Glomerular endothelial cell (primary cell): ENCODE measurements at regions not wholly inside any gene's neighbourhood (a gene's known extent, or its start where the extent isn't known, plus 50 kb on each side); places are given as distances from the start of the nearest gene placed in this dataset.

Experiments
- DNase-seq: peaks from one replicate; pipeline ENCODE4 v3.0.0-alpha.2; 2011; ENCODE audit warnings: low read depth, low spot score; ENCODE audit errors: extremely low read depth

- no peak for DNase-seq
Observed at GRCh38 chr16:5603836-5604235, 506.2 kb upstream of the EEF2KMT start.

DNA sequence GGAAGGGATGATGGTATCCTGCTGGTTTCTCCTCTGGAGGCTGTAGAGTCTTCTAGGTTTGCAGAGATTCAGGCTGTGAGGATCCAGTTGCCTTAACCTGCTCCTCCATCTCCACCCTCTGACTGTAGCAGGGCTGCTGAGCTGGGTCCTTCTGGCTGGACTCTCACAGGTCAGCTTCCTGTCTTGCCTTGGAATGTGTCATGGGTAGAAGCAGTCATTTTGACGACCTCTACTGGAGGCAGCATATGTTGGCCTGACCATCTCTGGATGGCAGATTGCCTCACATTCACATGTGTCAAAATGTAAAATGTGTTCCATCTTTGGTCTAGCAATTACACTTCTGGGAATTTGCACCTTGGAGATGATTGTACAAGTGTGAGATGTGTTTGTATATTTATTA lies 504.4 kb upstream of the EEF2KMT start:
- DNase-seq: no peak

DNA sequence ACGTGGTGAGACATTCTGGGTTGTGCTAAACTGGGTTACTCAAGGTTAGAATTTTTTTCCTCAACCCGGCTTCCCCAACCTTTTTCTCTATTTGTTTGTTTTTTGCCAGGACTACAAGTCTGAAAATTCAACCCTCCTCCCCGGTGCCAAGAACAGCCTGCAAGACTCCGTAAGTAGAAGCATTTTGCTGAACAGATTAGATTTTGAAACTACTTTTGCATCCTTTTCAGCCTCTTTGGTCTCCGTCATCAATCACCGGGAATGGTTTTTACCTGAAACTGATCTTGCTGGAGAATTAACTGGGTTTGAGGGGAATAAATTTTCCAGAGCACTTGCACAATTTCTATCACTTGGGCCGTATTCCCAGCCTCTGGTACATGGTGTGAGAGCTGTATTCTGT lies 501.2 kb upstream of the EEF2KMT start:
- DNase-seq: no peak

DNA sequence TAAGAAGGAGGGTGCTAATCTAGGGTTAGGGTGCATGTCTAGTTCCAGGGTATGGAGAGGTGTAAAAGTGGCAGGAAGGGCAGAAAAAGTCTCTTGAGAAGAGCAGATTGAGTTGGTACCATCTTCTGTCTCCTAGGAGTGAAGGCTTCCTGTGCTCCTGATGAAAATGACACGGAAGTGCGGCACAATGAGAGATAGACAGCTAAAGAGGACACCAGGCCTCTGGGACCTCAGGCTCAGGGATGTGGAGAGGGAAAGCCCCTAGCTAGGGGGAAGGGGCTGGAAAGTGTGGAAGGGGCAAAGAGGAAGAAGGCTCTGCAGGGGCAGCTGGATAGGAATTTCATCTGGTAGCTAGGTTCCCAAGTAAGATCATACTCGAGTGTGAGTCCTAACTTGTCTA lies 498.3 kb upstream of the EEF2KMT start:
- no peak for DNase-seq

DNA sequence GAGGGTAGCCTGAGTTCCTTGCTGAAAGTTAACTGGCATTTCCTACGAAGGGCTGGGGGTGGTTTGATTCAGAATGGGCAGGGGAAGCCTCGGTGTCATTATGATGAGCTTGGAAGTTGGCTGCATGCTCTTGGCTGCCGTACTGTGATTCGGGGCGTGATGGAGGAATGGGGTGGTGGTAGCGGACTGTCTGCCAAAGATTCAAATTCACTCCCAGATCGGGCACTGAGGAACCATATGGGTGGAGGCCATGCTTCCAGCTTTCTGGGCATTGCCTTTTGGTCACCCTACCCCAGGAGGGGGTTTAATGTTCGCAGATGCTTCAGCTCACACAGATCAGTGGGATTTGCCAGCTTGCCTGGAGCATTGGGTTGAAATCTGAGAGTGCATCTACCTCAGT lies 492.8 kb upstream of the EEF2KMT start:
- DNase-seq: no peak

DNA sequence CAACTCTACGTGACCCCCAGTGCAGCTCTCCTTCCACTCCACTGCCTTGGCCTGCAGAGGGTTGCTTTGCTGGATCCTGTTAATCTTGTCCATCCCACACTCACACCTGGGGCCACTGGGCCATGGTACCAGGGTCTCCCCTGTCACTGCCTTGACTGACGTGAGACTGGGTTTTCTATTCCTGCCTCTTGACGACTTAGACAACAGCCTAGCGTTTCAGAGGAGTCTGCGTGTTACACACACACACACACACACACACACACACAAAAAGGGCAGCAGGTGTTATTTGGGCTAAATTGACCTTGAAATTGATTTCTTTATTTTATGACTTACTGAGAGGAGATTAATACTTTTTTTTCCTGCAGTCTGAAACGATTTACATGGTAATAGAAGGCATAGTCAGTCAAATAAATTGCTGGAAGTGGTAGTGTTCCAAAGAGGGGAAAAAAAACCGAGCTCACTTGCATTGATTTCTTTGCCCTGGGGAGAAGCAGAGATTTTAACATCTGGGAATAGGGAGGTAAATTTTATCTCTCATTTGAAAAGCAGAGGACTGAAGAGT lies 492.3 kb upstream of the EEF2KMT start:
- DNase-seq: no peak

DNA sequence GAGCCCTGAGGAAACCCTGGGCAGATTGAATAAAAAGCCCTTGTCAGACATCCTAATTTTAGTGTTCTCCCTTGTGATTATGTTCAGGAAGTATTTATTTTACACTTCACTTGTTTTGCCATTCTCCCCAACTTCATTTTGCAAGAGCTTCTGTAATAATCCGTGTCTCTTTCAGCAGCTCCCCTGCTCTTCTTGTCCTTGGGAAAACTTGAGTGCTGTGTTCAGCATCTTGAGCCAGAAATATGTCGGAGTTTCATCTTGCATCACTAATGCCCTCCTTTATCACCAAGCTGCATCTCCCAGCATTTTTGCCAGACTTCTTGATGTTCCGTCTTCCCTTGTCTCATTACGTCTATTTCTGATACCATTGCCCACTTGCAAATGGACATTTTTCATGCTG lies 486.5 kb upstream of the EEF2KMT start:
- DNase-seq: no peak

GRCh38 chr16:5582529-5582928 lies 484.9 kb upstream of the EEF2KMT start:
- DNase-seq: no peak

GRCh38 chr16:5581908-5582307 lies 484.3 kb upstream of the EEF2KMT start:
- no peak for DNase-seq

DNA sequence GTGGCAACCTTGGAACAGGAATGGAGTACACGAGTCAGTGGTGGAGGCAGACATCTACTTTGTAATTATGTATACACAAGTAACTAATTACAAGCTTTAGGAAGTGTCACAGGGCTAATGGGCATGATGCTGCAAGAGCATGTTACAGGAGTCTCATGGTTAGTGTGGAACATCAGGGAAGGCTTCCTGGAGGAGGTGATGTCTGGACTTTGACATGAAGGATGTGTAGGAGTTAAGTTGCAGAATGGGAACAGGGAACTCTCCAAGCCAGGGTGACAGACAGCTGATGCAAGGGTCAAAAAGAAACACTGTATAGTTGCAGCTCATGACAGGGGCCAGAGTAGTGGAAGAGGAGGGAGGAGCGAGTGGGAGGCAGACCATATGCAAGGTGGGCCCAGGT lies 483.8 kb upstream of the EEF2KMT start:
- DNase-seq: no peak

DNA sequence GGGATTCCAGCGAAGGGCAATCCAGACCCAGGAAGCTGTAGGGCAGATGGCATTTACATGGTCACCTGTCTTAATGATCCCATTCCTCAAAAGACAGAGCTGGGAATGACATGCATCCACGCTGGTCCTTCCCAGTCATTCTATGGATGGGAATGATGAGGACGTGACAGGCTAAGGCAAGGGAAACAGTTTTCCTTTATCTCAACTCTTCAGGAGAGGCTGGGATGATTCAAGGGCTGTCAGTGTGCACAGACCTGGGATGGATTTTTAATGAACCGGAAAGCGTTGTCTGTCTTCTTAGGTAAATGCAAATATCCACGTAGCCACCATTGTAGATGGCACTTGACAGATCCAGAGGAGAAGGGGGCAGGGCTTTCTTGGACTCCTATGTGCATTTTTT lies 483.2 kb upstream of the EEF2KMT start:
- DNase-seq: no peak

DNA sequence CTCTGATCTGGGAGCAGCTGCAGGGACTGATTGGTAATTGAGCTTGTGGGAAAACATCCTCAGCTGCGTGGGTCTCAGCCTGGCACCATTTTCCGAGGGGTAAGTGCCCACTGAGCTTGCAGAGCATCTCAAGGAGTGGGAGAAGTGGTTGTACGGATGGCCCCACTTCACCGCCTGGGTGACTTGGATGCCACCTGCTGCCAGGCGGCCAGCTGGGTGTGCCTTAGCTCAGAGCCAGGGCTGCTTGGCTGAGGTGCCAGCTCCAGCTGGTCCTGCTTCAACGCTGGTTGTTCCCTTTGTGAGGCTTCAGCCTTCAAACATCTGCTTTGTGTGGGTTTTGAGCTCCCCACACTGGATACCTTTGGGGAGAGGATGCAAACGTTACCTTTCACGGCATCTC lies 482.7 kb upstream of the EEF2KMT start:
- DNase-seq: no peak

DNA sequence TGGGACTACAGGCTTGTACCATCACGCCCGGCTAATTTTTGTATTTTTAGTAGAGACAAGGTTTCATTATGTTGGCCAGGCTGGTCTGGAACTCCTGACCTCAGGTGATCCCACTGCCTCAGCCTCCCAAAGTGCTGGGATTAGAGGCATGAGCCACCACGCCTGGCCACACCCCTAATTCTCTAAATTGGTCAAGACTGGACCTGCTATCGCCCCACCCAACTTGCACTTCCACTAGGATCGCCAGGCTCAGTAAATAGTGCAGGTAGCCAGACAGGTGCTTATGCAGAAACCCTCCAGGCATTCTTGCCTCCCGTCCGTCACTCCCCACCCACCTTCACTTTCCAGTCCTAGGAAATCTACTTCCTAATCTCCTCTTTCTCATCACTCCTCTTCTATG lies 481.4 kb upstream of the EEF2KMT start:
- no peak for DNase-seq

DNA sequence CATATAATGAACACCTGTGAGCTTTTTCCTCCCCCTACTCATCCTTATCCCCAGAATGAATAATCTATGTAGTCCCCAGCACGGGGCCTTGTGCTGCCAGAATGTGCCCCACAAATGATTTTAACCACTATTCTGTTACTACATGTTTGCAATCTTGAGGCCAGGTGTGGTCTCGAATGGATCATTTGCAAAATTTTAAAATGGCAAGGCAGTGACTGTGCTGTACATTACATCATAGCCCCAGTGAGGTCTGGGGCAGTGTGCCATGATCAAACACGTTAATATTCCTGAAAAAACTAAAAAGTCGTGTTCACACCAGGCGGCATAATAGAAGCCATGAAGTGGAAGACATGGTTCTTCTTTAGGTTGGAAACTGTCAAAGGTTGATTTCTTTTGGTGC lies 479.9 kb upstream of the EEF2KMT start:
- no peak for DNase-seq

DNA sequence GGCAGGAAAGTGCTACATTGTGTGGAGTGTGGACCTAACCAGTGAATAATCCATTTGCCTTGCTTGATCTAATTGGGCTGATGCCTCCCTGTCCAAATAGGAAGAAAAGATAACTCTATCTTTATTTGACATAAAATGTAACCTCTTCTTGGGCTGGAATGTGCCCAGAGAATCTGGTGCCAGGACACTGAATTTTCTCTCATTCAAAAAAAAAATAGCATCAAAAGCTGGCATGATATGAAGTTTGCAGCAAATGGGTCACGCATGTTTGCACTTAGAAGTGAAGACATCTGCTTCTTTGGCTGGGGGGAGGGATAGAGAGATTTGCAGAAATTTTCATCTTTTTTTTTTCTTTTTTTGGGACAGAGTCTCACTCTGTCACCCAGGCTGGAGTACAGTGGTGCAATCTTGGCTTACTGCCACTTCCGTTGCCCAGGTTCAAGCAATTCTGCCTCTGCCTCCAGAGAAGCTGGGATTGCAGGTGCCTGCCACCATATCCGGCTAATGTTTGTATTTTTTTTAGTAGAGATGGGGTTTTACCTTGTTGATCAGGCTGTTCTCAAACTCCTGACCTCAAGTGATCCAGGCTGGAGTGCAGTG lies 478.2 kb upstream of the EEF2KMT start:
- DNase-seq: no peak

- no peak for DNase-seq
Observed at GRCh38 chr16:5575121-5575520, 477.5 kb upstream of the EEF2KMT start.

DNA sequence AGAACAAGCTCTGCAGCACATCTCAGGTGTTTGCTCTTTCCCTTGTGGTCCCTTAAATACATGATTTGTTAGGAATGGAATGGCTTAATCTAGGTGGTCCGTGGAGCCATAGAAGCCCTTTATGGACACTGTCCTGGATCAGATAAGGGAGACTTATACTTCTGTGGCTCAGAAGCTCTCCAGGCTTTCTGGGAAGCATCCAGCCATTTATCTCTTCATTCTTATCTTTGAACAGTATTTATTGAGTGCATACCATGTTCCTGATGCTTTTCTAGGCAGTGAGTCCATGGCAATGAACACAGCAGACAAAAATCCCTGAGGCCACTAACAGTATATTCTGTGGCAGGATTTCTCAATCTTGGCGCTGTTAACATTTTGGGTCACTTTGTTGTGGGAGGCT lies 474.5 kb upstream of the EEF2KMT start:
- no peak for DNase-seq

DNA sequence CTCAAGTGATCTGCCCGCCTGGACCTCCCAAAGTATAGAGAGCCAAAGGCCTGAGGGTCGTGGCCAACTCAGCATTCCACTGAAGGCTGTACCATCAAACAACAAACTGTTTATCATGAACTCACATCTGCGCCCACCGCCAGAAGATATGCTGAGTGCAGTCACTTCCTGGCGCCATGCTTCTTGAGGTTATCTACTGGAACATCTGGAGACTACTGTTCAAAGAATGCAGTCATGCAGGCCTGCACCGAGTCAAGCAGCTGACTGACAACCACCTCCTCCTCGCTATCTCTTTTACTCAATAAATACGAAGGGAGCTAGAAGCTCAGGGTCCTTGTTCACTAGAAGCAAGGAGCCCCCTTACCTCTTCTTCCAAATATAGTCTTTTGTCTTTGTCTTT lies 473.9 kb upstream of the EEF2KMT start:
- no peak for DNase-seq

DNA sequence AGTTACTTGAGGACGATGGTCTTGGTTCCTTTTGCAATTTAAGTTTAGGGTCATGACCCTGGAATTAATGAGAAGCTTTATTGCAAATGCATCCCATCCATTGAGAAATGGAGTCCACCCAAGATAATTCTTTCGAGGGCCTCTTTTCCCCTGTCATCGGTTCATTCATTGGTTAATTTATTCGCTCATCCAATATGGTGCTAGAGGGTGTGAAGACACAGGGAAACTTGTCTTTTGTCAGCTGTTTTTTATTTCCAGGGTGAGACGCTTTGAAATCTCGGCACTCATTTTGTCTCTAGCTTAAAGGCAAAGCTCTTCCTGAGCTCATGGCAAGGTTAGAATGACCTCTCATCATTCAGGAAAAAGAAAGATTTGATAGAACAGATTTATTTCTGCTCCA lies 464.2 kb upstream of the EEF2KMT start:
- no peak for DNase-seq

DNA sequence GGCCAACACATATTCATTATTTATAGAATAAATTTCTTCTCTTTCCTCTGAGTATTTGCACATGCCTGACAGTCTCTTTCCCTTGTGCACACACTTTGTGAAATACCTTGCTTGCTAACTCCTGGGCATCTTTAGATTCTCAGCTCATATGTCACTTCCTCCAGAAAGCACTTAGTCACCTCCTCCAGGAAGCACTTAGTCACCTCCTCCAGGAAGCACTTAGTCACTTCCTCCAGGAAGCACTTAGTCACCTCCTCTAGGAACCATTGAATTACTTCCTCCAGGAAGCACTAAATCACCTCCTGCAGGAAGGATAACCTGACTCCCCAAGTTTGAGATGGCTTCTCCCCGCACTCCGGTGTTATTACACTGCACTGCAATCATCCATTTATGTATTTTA lies 462.5 kb upstream of the EEF2KMT start:
- no peak for DNase-seq

GRCh38 chr16:5557966-5558365 lies 460.4 kb upstream of the EEF2KMT start:
- DNase-seq: no peak

GRCh38 chr16:5557448-5557847 lies 459.9 kb upstream of the EEF2KMT start:
- DNase-seq: no peak

GRCh38 chr16:5556158-5556810 lies 458.7 kb upstream of the EEF2KMT start:
- DNase-seq: no peak
